ENCODE measurements at regions not wholly inside any gene's neighbourhood (a gene's known extent, or its start where the extent isn't known, plus 50 kb on each side); places are given as distances from the start of the nearest gene placed in this dataset.

GRCh38 chr2:16496426-16497388 lies 168.9 kb downstream of the CYRIA start:
- H3K4me1 Mint-ChIP-seq (ENCODE audit: low read depth): no peaks in the 10 kb centered on the region
- H3K9me3 Mint-ChIP-seq (ENCODE audit: low read depth): peaks cover 4% of the 10 kb centered on the region
- no peaks in the 10 kb centered on the region for H3K36me3 Mint-ChIP-seq
- no peak overlapping the region for H3K27ac Mint-ChIP-seq
- no peak overlapping the region for H3K4me3 Mint-ChIP-seq
- H3K27me3 Mint-ChIP-seq: peaks cover 4% of the 10 kb centered on the region

DNA sequence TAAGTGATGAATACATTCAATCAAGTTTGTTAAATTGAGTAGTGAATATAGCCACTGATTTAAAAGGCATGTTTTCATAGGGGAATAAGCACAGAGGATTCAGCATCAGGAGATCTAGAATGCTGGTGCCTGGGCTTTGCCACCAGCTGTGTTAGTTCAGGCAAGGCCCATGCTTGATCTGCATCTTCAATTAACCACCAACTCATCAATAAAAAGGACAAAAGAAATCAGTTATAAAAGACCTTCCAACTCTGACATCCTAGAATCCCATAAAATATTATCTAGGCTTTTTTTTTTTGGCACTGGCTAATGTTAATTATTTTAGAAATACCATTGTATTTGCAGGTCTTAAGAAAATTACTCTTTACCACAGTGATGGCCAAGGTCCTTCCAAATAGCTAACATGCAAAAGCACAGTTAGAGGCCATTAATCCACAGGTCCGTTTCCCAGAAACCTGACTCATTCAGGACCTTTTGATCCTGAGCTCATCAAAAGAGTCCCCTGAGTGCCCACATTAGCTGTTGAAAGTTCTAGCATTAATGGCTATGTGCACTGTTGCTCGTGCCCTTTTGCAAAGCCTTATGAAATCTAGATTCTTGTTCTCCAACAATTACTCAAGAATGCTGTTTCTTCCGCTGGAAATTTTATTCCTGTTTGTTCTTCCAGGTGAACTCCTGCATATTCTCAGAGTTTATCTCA lies 170.0 kb downstream of the CYRIA start:
- Mint-ChIP-seq H3K9me3 (ENCODE audit: low read depth) (peaks cover 4% of the 10 kb centered on the region), H3K4me3 (no peak overlapping the region), H3K27ac (no peak overlapping the region), H3K36me3 (no peaks in the 10 kb centered on the region), H3K27me3 (peaks cover 6% of the 10 kb centered on the region), H3K4me1 (ENCODE audit: low read depth) (no peaks in the 10 kb centered on the region)

- peaks cover 4% of the 10 kb centered on the region for H3K9me3 Mint-ChIP-seq (ENCODE audit: low read depth)
- peaks cover 6% of the 10 kb centered on the region for H3K27me3 Mint-ChIP-seq
- H3K4me1 Mint-ChIP-seq (ENCODE audit: low read depth): no peaks in the 10 kb centered on the region
- H3K27ac Mint-ChIP-seq: no peak overlapping the region
- H3K4me3 Mint-ChIP-seq: no peak overlapping the region
- H3K36me3 Mint-ChIP-seq: no peaks in the 10 kb centered on the region
These were observed 170.7 kb downstream of the CYRIA start for GRCh38 chr2:16494836-16495508.

DNA sequence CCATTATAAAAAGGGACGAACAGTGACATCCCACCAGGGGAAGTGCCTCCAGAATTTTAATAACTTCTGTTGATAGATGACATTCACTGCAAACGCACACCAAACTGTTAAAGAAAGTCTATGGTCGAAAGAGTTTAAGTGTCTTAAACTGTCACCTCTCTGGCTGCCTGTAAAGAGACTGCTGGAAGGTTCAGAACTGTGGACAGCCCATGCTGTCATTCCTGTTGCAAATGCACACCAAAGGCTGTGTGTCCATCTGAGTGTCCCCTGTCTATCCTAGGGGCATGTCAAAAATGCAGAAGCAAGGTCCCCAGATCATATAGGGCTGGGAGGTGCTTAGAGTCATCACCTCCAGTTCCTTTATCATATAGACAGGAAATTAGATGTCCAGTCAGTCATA lies 171.8 kb downstream of the CYRIA start:
- peaks cover 4% of the 10 kb centered on the region for H3K9me3 Mint-ChIP-seq (ENCODE audit: low read depth)
- no peak overlapping the region for H3K27ac Mint-ChIP-seq
- H3K4me3 Mint-ChIP-seq: no peak overlapping the region
- H3K4me1 Mint-ChIP-seq (ENCODE audit: low read depth): no peaks in the 10 kb centered on the region
- no peaks in the 10 kb centered on the region for H3K36me3 Mint-ChIP-seq
- H3K27me3 Mint-ChIP-seq: peaks cover 6% of the 10 kb centered on the region

DNA sequence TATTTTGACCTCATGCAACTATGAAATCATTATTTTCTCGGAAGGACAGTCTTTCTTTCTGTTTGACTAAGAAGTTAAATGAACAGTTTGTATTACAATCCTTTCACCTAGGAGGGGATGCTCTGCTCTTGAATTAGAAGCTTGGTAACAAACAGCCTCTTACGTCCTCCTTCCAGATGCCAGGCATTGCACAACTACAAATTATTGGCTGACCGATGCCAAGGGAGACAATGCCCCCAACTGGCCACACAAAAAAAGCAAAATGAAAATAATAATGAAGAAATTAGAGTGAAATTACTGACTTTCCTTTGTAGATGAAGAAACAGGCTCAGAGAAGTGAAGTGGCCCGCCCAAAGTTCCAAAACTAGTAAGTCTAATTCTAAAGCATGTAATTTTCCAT lies 177.9 kb downstream of the CYRIA start:
- peaks cover 12% of the 10 kb centered on the region for H3K27me3 Mint-ChIP-seq

GRCh38 chr2:16485251-16485650 lies 180.4 kb downstream of the CYRIA start:
- H3K4me3 Mint-ChIP-seq: no peak overlapping the region
- peaks cover 9% of the 10 kb centered on the region for H3K27me3 Mint-ChIP-seq
- no peaks in the 10 kb centered on the region for H3K36me3 Mint-ChIP-seq
- H3K27ac Mint-ChIP-seq: no peak overlapping the region
- H3K9me3 Mint-ChIP-seq (ENCODE audit: low read depth): no peaks in the 10 kb centered on the region
- H3K4me1 Mint-ChIP-seq (ENCODE audit: low read depth): no peaks in the 10 kb centered on the region

More for the DNA sequence above, 177.9 kb downstream of the CYRIA start:
- Mint-ChIP-seq H3K36me3 (no peaks in the 10 kb centered on the region), H3K27ac (no peak overlapping the region), H3K4me3 (no peak overlapping the region), H3K9me3 (ENCODE audit: low read depth) (no peaks in the 10 kb centered on the region), H3K4me1 (ENCODE audit: low read depth) (no peaks in the 10 kb centered on the region)

DNA sequence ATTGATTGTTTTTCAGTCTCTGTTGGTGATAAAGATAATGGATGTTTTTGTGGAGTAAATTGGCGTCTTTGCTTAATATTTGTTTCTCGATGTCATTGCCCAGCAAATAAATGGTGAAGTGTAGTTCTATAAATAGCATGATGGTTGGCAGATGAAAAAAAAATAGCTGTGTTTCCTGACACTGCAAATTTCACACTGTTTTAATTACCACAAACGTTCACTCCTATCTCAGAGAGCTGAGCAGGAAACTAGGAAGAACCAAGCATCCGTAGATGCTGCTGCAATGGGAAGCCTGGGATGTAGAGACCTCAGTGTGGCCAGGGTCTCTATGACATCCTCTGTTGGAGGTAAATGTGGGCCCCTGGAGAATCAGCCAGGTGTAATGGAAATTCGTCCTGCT lies 183.2 kb downstream of the CYRIA start:
- Mint-ChIP-seq H3K27me3 (peaks cover 6% of the 10 kb centered on the region), H3K4me1 (ENCODE audit: low read depth) (no peaks in the 10 kb centered on the region), H3K27ac (no peak overlapping the region), H3K36me3 (no peaks in the 10 kb centered on the region), H3K9me3 (ENCODE audit: low read depth) (no peaks in the 10 kb centered on the region), H3K4me3 (no peak overlapping the region)

DNA sequence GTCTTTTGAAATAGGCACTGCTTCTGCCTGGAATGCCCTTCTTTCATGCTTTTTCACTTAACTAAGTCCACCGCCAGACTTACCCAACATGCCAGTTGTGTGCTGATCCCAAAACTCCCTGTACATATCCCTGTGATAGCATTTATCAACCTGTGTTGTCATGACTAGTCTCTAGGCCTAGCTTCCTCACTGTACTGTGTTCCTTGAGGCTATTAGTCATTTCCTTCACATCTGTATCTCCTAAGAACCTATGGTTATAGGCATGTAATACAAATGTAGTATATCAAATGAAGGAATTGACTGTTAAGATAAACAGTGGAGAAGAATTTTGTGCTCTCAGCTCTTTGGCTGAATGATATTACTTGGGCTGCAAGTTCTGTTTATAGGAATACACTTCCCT lies 184.3 kb downstream of the CYRIA start:
- Mint-ChIP-seq H3K4me1 (ENCODE audit: low read depth) (no peaks in the 10 kb centered on the region), H3K27ac (no peak overlapping the region), H3K27me3 (peaks cover 6% of the 10 kb centered on the region), H3K9me3 (ENCODE audit: low read depth) (no peaks in the 10 kb centered on the region), H3K4me3 (no peak overlapping the region), H3K36me3 (no peaks in the 10 kb centered on the region)

DNA sequence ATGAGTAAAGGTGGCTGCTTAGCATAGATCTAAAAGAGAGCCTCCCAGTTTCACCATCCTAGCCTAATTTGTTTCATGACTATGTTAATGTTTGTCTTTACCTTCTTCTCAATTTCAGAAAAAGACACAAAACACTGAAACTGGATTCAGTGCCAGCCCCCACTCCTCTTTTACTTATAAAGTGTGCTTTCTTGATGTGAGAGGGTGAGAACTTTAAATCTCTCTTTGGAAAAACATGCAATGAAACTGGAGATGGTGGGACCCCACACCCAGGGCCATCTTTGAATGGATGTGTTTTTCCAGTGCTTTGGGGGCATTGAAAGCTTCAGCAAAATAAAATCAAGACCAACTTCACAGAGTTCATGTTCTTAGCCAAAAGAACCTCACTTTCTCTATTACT lies 185.9 kb downstream of the CYRIA start:
- no peaks in the 10 kb centered on the region for H3K36me3 Mint-ChIP-seq
- no peaks in the 10 kb centered on the region for H3K9me3 Mint-ChIP-seq (ENCODE audit: low read depth)
- H3K4me3 Mint-ChIP-seq: no peak overlapping the region
- no peak overlapping the region for H3K27ac Mint-ChIP-seq
- peaks cover 6% of the 10 kb centered on the region for H3K27me3 Mint-ChIP-seq
- H3K4me1 Mint-ChIP-seq (ENCODE audit: low read depth): no peaks in the 10 kb centered on the region

GRCh38 chr2:16478434-16479210 lies 187.0 kb downstream of the CYRIA start:
- H3K4me3 Mint-ChIP-seq: no peak overlapping the region
- no peaks in the 10 kb centered on the region for H3K36me3 Mint-ChIP-seq
- no peak overlapping the region for H3K27ac Mint-ChIP-seq
- H3K27me3 Mint-ChIP-seq: peaks cover 3% of the 10 kb centered on the region
- no peaks in the 10 kb centered on the region for H3K9me3 Mint-ChIP-seq (ENCODE audit: low read depth)
- H3K4me1 Mint-ChIP-seq (ENCODE audit: low read depth): no peaks in the 10 kb centered on the region

GRCh38 chr2:16477648-16478047 lies 188.0 kb downstream of the CYRIA start:
- Mint-ChIP-seq H3K27ac (no peak overlapping the region), H3K4me1 (ENCODE audit: low read depth) (no peaks in the 10 kb centered on the region), H3K27me3 (peaks cover 3% of the 10 kb centered on the region), H3K9me3 (ENCODE audit: low read depth) (no peaks in the 10 kb centered on the region), H3K36me3 (no peaks in the 10 kb centered on the region), H3K4me3 (no peak overlapping the region)

DNA sequence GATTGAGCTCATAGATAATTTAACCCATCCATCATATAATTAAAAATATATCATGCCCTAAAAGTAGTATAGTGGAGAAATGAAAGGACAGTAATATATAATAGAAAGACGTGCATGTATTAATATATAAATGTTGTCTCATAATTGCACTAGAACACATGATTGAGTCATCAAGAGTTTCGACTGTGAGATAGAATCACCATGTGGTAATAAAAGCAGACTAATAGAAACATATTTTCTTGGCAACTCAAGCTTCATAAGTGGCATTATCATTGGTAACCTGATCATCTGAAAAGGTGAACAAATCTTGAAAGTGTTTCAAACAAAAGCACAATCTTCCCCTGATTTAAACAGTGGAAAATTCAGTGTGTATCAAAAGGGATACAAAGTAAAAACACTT lies 188.8 kb downstream of the CYRIA start:
- Mint-ChIP-seq H3K27ac (no peak overlapping the region), H3K27me3 (no peaks in the 10 kb centered on the region), H3K4me1 (ENCODE audit: low read depth) (no peaks in the 10 kb centered on the region), H3K36me3 (no peaks in the 10 kb centered on the region), H3K4me3 (no peak overlapping the region), H3K9me3 (ENCODE audit: low read depth) (no peaks in the 10 kb centered on the region)

GRCh38 chr2:16475986-16476567 lies 189.6 kb downstream of the CYRIA start:
- no peaks in the 10 kb centered on the region for H3K36me3 Mint-ChIP-seq
- no peak overlapping the region for H3K27ac Mint-ChIP-seq
- no peak overlapping the region for H3K4me3 Mint-ChIP-seq
- H3K9me3 Mint-ChIP-seq (ENCODE audit: low read depth): no peaks in the 10 kb centered on the region
- H3K27me3 Mint-ChIP-seq: no peaks in the 10 kb centered on the region
- no peaks in the 10 kb centered on the region for H3K4me1 Mint-ChIP-seq (ENCODE audit: low read depth)

- Mint-ChIP-seq H3K4me1 (ENCODE audit: low read depth) (no peaks in the 10 kb centered on the region), H3K27ac (no peak overlapping the region), H3K27me3 (no peaks in the 10 kb centered on the region), H3K36me3 (no peaks in the 10 kb centered on the region), H3K9me3 (ENCODE audit: low read depth) (no peaks in the 10 kb centered on the region), H3K4me3 (no peak overlapping the region)
These were observed 190.0 kb downstream of the CYRIA start for GRCh38 chr2:16475586-16475985.

Measured in activated naive CD8-positive, alpha-beta T cell (primary cell).